ENCODE measurements at regions not wholly inside any gene's neighbourhood (a gene's known extent, or its start where the extent isn't known, plus 50 kb on each side); places are given as distances from the start of the nearest gene placed in this dataset.

- TF ChIP-seq POLR2A (IDR thresholded peaks at IDR 0.05) (no peak), CTCF (IDR thresholded peaks at IDR 0.05) (no peak)
These were observed 185.5 kb upstream of the KCNMB2 start for GRCh38 chr3:178350763-178351162.

Measured in thyroid gland (tissue), 4 donors.